ENCODE measurements at regions not wholly inside any gene's neighbourhood (a gene's known extent, or its start where the extent isn't known, plus 50 kb on each side); places are given as distances from the start of the nearest gene placed in this dataset.

GRCh38 chr3:105923140-105923539 is 54.3 kb upstream of the CBLB start:
- DNase-seq (ENCODE audit: low spot score) = no peak
- Mint-ChIP-seq H3K27ac (ENCODE audit: unreplicated experiment) (no peak overlapping the region), H3K36me3 (ENCODE audit: low read depth) (peaks cover 2% of the 10 kb centered on the region), H3K27me3 (ENCODE audit: low read depth) (no peaks in the 10 kb centered on the region), H3K4me3 (ENCODE audit: unreplicated experiment) (no peak overlapping the region), H3K9me3 (ENCODE audit: low read depth) (peaks cover 23% of the 10 kb centered on the region), H3K4me1 (ENCODE audit: low read depth) (no peaks in the 10 kb centered on the region)
- TF ChIP-seq CTCF (IDR thresholded peaks at IDR 0.05) = no peak

GRCh38 chr3:105927741-105928140 is 58.9 kb upstream of the CBLB start:
- no peak overlapping the region for H3K4me3 Mint-ChIP-seq (ENCODE audit: unreplicated experiment)
- H3K4me1 Mint-ChIP-seq (ENCODE audit: low read depth) = no peaks in the 10 kb centered on the region
- no peaks in the 10 kb centered on the region for H3K9me3 Mint-ChIP-seq (ENCODE audit: low read depth)
- no peaks in the 10 kb centered on the region for H3K27me3 Mint-ChIP-seq (ENCODE audit: low read depth)
- no peak for DNase-seq (ENCODE audit: low spot score)
- no peak overlapping the region for H3K27ac Mint-ChIP-seq (ENCODE audit: unreplicated experiment)
- no peaks in the 10 kb centered on the region for H3K36me3 Mint-ChIP-seq (ENCODE audit: low read depth)
- TF ChIP-seq CTCF (IDR thresholded peaks at IDR 0.05) = no peak

- H3K36me3 Mint-ChIP-seq (ENCODE audit: low read depth) = no peaks in the 10 kb centered on the region
- H3K9me3 Mint-ChIP-seq (ENCODE audit: low read depth) = peaks cover 3% of the 10 kb centered on the region
- no peak for TF ChIP-seq CTCF (IDR thresholded peaks at IDR 0.05)
- no peak overlapping the region for H3K4me3 Mint-ChIP-seq (ENCODE audit: unreplicated experiment)
- no peak overlapping the region for H3K27ac Mint-ChIP-seq (ENCODE audit: unreplicated experiment)
- peaks cover 7% of the 10 kb centered on the region for H3K4me1 Mint-ChIP-seq (ENCODE audit: low read depth)
- no peak for DNase-seq (ENCODE audit: low spot score)
- H3K27me3 Mint-ChIP-seq (ENCODE audit: low read depth) = no peaks in the 10 kb centered on the region
These were observed 61.9 kb upstream of the CBLB start for GRCh38 chr3:105930733-105931132.

GRCh38 chr3:105931500-105931899 is 62.7 kb upstream of the CBLB start:
- peaks cover 7% of the 10 kb centered on the region for H3K4me1 Mint-ChIP-seq (ENCODE audit: low read depth)
- DNase-seq (ENCODE audit: low spot score) = no peak

GRCh38 chr3:105933871-105934270 is 65.1 kb upstream of the CBLB start:
- H3K9me3 Mint-ChIP-seq (ENCODE audit: low read depth) = peaks cover 3% of the 10 kb centered on the region
- no peak for DNase-seq (ENCODE audit: low spot score)
- no peaks in the 10 kb centered on the region for H3K27me3 Mint-ChIP-seq (ENCODE audit: low read depth)
- TF ChIP-seq CTCF (IDR thresholded peaks at IDR 0.05) = no peak
- no peak overlapping the region for H3K27ac Mint-ChIP-seq (ENCODE audit: unreplicated experiment)
- no peaks in the 10 kb centered on the region for H3K36me3 Mint-ChIP-seq (ENCODE audit: low read depth)
- no peak overlapping the region for H3K4me3 Mint-ChIP-seq (ENCODE audit: unreplicated experiment)
- H3K4me1 Mint-ChIP-seq (ENCODE audit: low read depth) = peaks cover 19% of the 10 kb centered on the region

More at GRCh38 chr3:105931500-105931899, 62.7 kb upstream of the CBLB start:
- H3K27ac Mint-ChIP-seq (ENCODE audit: unreplicated experiment) = no peak overlapping the region
- TF ChIP-seq CTCF (IDR thresholded peaks at IDR 0.05) = no peak
- no peaks in the 10 kb centered on the region for H3K36me3 Mint-ChIP-seq (ENCODE audit: low read depth)
- H3K9me3 Mint-ChIP-seq (ENCODE audit: low read depth) = peaks cover 3% of the 10 kb centered on the region
- no peak overlapping the region for H3K4me3 Mint-ChIP-seq (ENCODE audit: unreplicated experiment)
- no peaks in the 10 kb centered on the region for H3K27me3 Mint-ChIP-seq (ENCODE audit: low read depth)

Measured in chondrocyte (in vitro differentiated cells).